SK-N-SH (cell line): ENCODE measurements at regions not wholly inside any gene's neighbourhood (a gene's known extent, or its start where the extent isn't known, plus 50 kb on each side); places are given as distances from the start of the nearest gene placed in this dataset.

Experiments used
- CTCF ChIA-PET: fragments of 300-600, 350-600 bp; formaldehyde crosslinking; extraction: SDS; loops from one replicate; lab custom pipeline; 2021; lab: Yijun Ruan, JAX
- POLR2A ChIA-PET: fragments of 350-600 bp; sonication (Branson Sonifier 250); formaldehyde crosslinking; extraction: SDS; loops from one replicate; lab custom pipeline; 2020; ENCODE audit warnings: antibody characterized with exemption, inconsistent platforms; lab: Yijun Ruan, JAX
- DNase-seq: peaks from one replicate; pipeline ENCODE4 v3.0.0; 2012
- H2AFZ ChIP-seq: fragments of 200-600 bp; sonication (generic); 2 replicates; pipeline ENCODE4 v1.8.1; 2016; ENCODE audit warnings: antibody characterized with exemption, mild to moderate bottlenecking, low read depth
- H3F3A ChIP-seq: fragments of 200-600 bp; sonication (generic); replicated peaks from 2 replicates; pipeline ENCODE3; 2016; ENCODE audit warnings: antibody characterized with exemption, mild to moderate bottlenecking; ENCODE audit not compliant: insufficient read depth
- H3K27ac ChIP-seq, 2 experiments: fragments of 200-500 bp in 1 of 2; fragments of 200-600 bp in 1 of 2; sonication (Bioruptor generic) in 1 of 2; sonication (generic), shearing (Covaris generic) in 1 of 2; 2 replicates each; pipeline versions ENCODE4 v1.5.1 to v1.6.1; 2014 to 2016; ENCODE audit warnings: low read depth in 2 of 2, inconsistent platforms in 1 of 2, low read length in 1 of 2, mild to moderate bottlenecking in 1 of 2, mixed read lengths in 1 of 2
- H3K27me3 ChIP-seq: fragments of 200-600 bp; sonication (generic), shearing (Covaris generic); 2 replicates; pipeline ENCODE4 v1.6.1; 2016; ENCODE audit warnings: mixed run types; ENCODE audit not compliant: insufficient read depth
- H3K36me3 ChIP-seq, 2 experiments: fragments of 200-500 bp in 1 of 2; fragments of 200-600 bp in 1 of 2; sonication (Bioruptor generic) in 1 of 2; sonication (generic) in 1 of 2; replicated peaks in 1 of 2; 2 replicates each; pipeline versions ENCODE3 to v1.5.1; 2014 to 2016; ENCODE audit warnings: low read length in 1 of 2, mild to moderate bottlenecking in 1 of 2; ENCODE audit not compliant: insufficient read depth in 2 of 2, control insufficient read depth in 1 of 2
- H3K4me1 ChIP-seq, 2 experiments: fragments of 200-500 bp in 1 of 2; fragments of 200-600 bp in 1 of 2; sonication (Bioruptor generic) in 1 of 2; sonication (generic), shearing (Covaris generic) in 1 of 2; 2 replicates each; pipeline versions ENCODE4 v1.5.1 to v1.6.1; 2014 to 2016; ENCODE audit warnings: low read depth in 1 of 2, low read length in 1 of 2, mixed run types in 1 of 2; ENCODE audit not compliant: insufficient read depth in 2 of 2, control insufficient read depth in 1 of 2
- H3K4me2 ChIP-seq: fragments of 200-600 bp; sonication (generic), shearing (Covaris generic); 2 replicates; pipeline ENCODE4 v1.6.1; 2017; ENCODE audit warnings: mixed run types
- H3K4me3 ChIP-seq, 2 experiments: fragments of 200-500 bp in 1 of 2; fragments of 200-600 bp in 1 of 2; sonication (Bioruptor generic) in 1 of 2; sonication (generic), shearing (Covaris generic) in 1 of 2; 2 replicates each; pipeline versions ENCODE4 v1.5.1 to v1.8.1; 2014 to 2016; ENCODE audit warnings: low read depth in 2 of 2, inconsistent platforms in 1 of 2, low read length in 1 of 2, mild to moderate bottlenecking in 1 of 2, mixed read lengths in 1 of 2, moderate library complexity in 1 of 2
- H3K79me2 ChIP-seq: fragments of 200-600 bp; sonication (generic); 2 replicates; pipeline ENCODE4 v1.8.1; 2017; ENCODE audit warnings: mild to moderate bottlenecking; ENCODE audit not compliant: insufficient read depth
- H3K9ac ChIP-seq: fragments of 200-600 bp; sonication (generic); 2 replicates; pipeline ENCODE4 v1.6.1; 2017; ENCODE audit warnings: mixed run types
- H3K9me2 ChIP-seq: fragments of 200-600 bp; sonication (generic); 2 replicates; pipeline ENCODE4 v1.6.1; 2017; ENCODE audit warnings: mixed run types
- H3K9me3 ChIP-seq: fragments of 200-600 bp; sonication (generic); 2 replicates; pipeline ENCODE4 v1.6.1; 2017; ENCODE audit warnings: mixed run types, mild to moderate bottlenecking, moderate library complexity
- H4K20me1 ChIP-seq: fragments of 200-600 bp; sonication (generic); 2 replicates; pipeline ENCODE4 v1.6.1; 2017; ENCODE audit warnings: mild to moderate bottlenecking, mixed run types; ENCODE audit not compliant: insufficient read depth
- CTCF ChIP-seq: fragments of 200-600 bp; sonication (generic); IDR thresholded peaks from 2 replicates; pipeline ENCODE4 v1.6.1; 2017; ENCODE audit warnings: antibody characterized with exemption, mild to moderate bottlenecking, moderate library complexity
- ELF1 ChIP-seq: IDR thresholded peaks from 2 replicates; pipeline ENCODE4 v1.4.0; 2012
- EP300 ChIP-seq, 2 experiments: IDR thresholded peaks; 2 replicates each; pipeline versions ENCODE4 v1.4.0 to v1.6.1; 2012; ENCODE audit warnings: borderline replicate concordance in 1 of 2, low read depth in 1 of 2, low read length in 1 of 2
- GABPA ChIP-seq: IDR thresholded peaks from 2 replicates; pipeline ENCODE4 v1.4.0; 2012; ENCODE audit warnings: low read depth, mild to moderate bottlenecking
- GATA2 ChIP-seq: sonication (generic); formaldehyde crosslinking; IDR thresholded peaks from 2 replicates; pipeline ENCODE4 v1.5.0; 2020; ENCODE audit warnings: mild to moderate bottlenecking, missing genetic modification reagents
- MAX ChIP-seq: IDR thresholded peaks from 2 replicates; pipeline ENCODE4 v1.4.0; 2012; ENCODE audit warnings: low read depth
- MEF2A ChIP-seq: IDR thresholded peaks from 2 replicates; pipeline ENCODE4 v1.4.0; 2012; ENCODE audit warnings: low read depth, borderline replicate concordance
- NFIC ChIP-seq: IDR thresholded peaks from 2 replicates; pipeline ENCODE4 v1.4.0; 2012; ENCODE audit warnings: borderline replicate concordance
- PBX3 ChIP-seq: IDR thresholded peaks from 2 replicates; pipeline ENCODE4; 2012
- POLR2AphosphoS5 ChIP-seq: IDR thresholded peaks from 2 replicates; pipeline ENCODE4 v1.6.1; 2012; ENCODE audit warnings: low read depth, low read length
- REST ChIP-seq: IDR thresholded peaks from 2 replicates; pipeline ENCODE4 v1.6.1; 2012; ENCODE audit warnings: mild to moderate bottlenecking, low read depth, low read length, moderate library complexity
- RFX5 ChIP-seq: IDR thresholded peaks from 2 replicates; pipeline ENCODE4 v1.6.1; 2012; ENCODE audit warnings: mild to moderate bottlenecking, improper control_type of control experiment, low read length
- TAF1 ChIP-seq: IDR thresholded peaks from 2 replicates; pipeline ENCODE4 v1.6.1; 2012; ENCODE audit warnings: low read depth, mild to moderate bottlenecking, low read length, moderate library complexity, borderline replicate concordance
- TCF12 ChIP-seq: IDR thresholded peaks from 2 replicates; pipeline ENCODE4 v1.4.0; 2012
- USF1 ChIP-seq: IDR thresholded peaks from 2 replicates; pipeline ENCODE4 v1.4.0; 2012; ENCODE audit warnings: low read depth, borderline replicate concordance
- WGBS: methylation state at CpG from one replicate; pipeline ENCODE4 v1.1.6; 2017; ENCODE audit warnings: low lambda C conversion rate; 5-methylcytosine and 5-hydroxymethylcytosine counted together

- Histone ChIP-seq H3K4me2 (no peak overlapping the region), H3K9ac (no peak overlapping the region), H2AFZ (no peak overlapping the region), H3K9me3 (no peaks in the 10 kb centered on the region), H3K27ac (no peak overlapping the region), H4K20me1 (no peaks in the 10 kb centered on the region)
- POLR2A ChIA-PET, result no interaction called here
- TF ChIP-seq ELF1 (no peak), TAF1 (no peak), CTCF (no peak), MEF2A (no peak), USF1 (no peak), EP300 (IDR thresholded peaks at IDR 0.05; ENCODE audit: borderline replicate concordance in 1 of 2, low read depth in 1 of 2, low read length in 1 of 2) (no peak), PBX3 (no peak), GATA2 (CRISPR knock-in tag) (no peak), REST (no peak), RFX5 (no peak), NFIC (no peak), MAX (no peak), POLR2AphosphoS5 (no peak), GABPA (no peak), TCF12 (no peak)
- TF ChIP-seq, all 33 proteins: peak for 0
- no peaks in the 10 kb centered on the region for H3K36me3 ChIP-seq
- DNase-seq, result no peak
- H3K4me3 ChIP-seq, result no peak overlapping the region
- CTCF ChIA-PET, result no interaction called here
- H3K79me2 ChIP-seq, result no peaks in the 10 kb centered on the region
- no peaks in the 10 kb centered on the region for H3K4me1 ChIP-seq
- 37% methylated on average over 6 of the region's 6 CpGs for WGBS
- no peaks in the 10 kb centered on the region for H3K27me3 ChIP-seq
- H3K9me2 ChIP-seq, result peaks cover under 1% of the 10 kb centered on the region; the same call in 1 of the 2 replicates
- H3F3A ChIP-seq, result no peaks in the 10 kb centered on the region
These were observed 440.0 kb downstream of the DNAJB9 start for GRCh38 chr7:109009636-109010035.
